ENCODE measurements at regions not wholly inside any gene's neighbourhood (a gene's known extent, or its start where the extent isn't known, plus 50 kb on each side); places are given as distances from the start of the nearest gene placed in this dataset.

DNA sequence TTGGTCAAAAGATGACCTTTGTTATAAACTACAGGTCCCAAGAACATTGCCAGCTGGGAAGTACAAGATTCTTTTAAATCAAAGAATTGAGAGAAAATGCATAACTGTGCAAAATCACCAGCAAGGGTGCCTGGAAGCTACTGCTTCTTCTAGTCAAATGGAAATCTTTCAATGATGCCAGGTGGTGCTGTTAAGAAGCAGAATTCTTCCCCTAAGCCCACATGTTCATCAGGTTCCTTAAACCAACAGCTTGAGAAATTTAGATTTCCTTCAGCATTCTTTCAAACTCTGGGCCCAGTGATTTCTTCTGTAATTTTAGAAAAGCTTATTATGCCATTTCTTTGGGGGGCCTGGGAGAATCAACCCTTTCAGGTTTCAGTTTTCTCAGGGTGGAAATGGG is 207.8 kb upstream of the WSCD1 start:
- TF ChIP-seq, protein P1, sequence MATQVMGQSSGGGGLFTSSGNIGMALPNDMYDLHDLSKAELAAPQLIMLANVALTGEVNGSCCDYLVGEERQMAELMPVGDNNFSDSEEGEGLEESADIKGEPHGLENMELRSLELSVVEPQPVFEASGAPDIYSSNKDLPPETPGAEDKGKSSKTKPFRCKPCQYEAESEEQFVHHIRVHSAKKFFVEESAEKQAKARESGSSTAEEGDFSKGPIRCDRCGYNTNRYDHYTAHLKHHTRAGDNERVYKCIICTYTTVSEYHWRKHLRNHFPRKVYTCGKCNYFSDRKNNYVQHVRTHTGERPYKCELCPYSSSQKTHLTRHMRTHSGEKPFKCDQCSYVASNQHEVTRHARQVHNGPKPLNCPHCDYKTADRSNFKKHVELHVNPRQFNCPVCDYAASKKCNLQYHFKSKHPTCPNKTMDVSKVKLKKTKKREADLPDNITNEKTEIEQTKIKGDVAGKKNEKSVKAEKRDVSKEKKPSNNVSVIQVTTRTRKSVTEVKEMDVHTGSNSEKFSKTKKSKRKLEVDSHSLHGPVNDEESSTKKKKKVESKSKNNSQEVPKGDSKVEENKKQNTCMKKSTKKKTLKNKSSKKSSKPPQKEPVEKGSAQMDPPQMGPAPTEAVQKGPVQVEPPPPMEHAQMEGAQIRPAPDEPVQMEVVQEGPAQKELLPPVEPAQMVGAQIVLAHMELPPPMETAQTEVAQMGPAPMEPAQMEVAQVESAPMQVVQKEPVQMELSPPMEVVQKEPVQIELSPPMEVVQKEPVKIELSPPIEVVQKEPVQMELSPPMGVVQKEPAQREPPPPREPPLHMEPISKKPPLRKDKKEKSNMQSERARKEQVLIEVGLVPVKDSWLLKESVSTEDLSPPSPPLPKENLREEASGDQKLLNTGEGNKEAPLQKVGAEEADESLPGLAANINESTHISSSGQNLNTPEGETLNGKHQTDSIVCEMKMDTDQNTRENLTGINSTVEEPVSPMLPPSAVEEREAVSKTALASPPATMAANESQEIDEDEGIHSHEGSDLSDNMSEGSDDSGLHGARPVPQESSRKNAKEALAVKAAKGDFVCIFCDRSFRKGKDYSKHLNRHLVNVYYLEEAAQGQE (IDR thresholded peaks at IDR 0.05; ENCODE audit: insufficient read depth in 1 of 2, low read depth in 2 of 2, low read length in 2 of 2), result no peak
- TF ChIP-seq POLR2AphosphoS5 (IDR thresholded peaks at IDR 0.05; ENCODE audit: low read depth, low read length) (no peak), SIN3A (IDR thresholded peaks at IDR 0.05; ENCODE audit: borderline replicate concordance, insufficient read depth, low read length) (no peak), TAF1 (IDR thresholded peaks at IDR 0.05; ENCODE audit: borderline replicate concordance, insufficient read depth, low read length) (no peak), FOXP2 (optimal IDR thresholded peaks at IDR 0.05; ENCODE audit: borderline replicate concordance, extremely low read depth, extremely low read length, insufficient read depth) (no peak)
